Embryonic facial prominence (tissue), 1 donor: ENCODE measurements at regions not wholly inside any gene's neighbourhood (a gene's known extent, or its start where the extent isn't known, plus 50 kb on each side); places are given as distances from the start of the nearest gene placed in this dataset.
"Not testable (repeated sequence)": the region's sequence is repeated elsewhere in the genome, so short reads cannot be mapped to it uniquely, and the experiment has no call there.

Experiments used
- DNase-seq: peaks from one replicate; pipeline ENCODE4 v3.0.0-alpha.2; 2016; ENCODE audit errors: extremely low spot score

DNA sequence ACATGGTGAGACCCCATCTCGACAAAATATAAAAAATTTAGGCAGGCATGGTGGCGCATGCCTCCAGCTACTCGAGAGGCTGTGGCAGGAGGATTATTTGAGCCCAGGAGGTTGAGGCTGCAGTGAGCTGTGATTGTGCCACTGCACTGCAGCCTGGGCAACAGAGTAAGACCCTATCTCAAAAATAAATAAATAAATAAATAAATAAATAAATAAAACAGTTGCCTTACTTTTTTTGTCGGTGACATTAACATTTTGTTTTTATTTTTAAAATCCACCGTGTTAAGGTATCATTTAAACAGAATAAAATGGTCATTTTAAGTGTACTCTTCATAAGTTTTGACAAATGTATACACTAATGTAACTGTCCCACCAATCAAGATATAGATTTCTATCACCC, 57.0 kb downstream of the RASL11A start:
- DNase-seq: no peak

GRCh38 chr13:27329210-27329609, 58.6 kb downstream of the RASL11A start:
- DNase-seq: no peak

- no peak for DNase-seq
These were observed 64.3 kb downstream of the RASL11A start for GRCh38 chr13:27334774-27335435.

DNA sequence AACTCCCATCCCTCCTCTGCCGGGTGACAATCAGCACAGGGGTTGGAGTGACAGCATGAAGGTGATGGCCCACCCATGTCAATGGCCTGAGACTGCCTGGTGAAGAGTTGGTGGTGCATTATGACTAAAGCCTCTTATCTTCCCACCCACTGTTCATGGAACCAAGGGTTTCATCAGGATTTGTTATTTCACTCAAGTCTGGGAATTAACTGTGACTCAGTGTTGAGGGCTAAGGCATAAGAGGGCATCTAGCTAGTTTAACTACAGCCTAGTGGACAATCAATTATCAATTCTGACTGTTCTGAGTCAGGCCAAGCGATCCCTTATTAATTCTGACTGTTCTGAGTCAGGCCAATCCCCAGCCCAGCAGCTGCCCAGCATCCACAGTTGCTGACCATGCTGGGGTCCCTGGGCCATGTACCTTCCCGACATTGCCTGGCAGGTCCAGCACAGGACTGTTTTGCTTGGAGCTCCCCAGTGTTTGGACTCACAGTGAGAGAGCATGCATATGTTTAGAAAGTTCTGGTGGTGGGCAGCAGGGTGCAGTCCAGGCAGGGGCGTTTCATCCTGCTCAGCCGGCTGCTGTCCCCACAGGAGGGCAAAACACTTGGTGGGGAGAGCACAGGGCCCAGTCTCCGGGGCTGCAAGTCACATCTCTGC, 65.5 kb downstream of the RASL11A start:
- no peak for DNase-seq

DNA sequence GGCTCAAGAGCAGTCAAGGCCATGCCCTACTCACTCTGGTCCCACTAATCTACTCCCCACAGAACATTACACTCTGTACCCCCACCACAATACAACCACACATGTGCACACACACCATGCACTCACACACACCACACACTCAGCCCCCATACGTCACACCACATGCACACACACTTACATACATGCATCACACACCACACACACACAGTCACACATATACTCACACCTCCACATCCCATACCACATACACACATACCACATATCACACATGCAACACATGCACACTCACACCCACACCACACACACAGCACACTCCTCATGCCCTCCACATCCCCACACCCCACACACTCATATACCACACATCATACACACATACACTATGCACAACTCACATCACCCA, 67.6 kb downstream of the RASL11A start:
- no peak for DNase-seq

DNA sequence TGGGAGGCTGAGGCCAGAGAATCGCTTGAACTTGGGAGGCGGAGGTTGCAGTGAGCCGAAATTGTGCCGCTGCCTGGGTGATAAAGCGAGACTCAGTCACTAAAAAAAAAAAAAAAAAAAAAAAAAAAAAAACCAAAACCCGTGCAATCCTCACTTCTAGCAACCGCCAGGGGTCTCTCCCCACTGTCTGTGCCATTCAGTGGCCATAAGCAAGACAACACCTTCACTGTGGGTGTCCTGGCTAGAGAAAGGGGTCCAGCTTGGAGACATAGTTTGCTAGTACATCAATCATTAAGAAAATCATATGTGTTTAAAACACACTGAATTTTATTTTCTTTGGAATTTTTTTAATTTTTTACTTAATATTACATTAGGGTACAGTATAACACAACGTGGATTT, 68.2 kb downstream of the RASL11A start:
- DNase-seq: no peak

GRCh38 chr13:27339299-27339698, 68.7 kb downstream of the RASL11A start:
- no peak for DNase-seq

DNA sequence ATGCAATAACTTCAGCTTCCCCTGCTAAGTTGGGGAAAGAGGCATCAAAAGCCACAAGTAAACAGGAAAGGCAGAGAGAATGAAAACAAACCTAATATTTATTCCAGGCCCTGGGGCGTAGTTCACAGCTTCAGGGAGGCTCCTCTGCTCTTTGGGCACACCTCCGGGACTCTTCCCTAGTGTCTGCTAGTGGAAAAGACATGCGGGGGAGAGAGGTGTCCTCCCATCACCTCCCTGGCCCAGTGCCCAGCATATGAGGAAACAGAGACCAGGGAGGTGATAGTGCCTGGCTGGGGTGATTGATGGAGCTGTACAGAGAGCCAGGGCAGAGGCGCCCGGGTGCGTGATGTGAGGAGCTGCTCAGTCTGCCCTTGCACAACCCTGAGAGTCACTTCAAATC, 71.0 kb downstream of the RASL11A start:
- DNase-seq: no peak

- no peak for DNase-seq
These were observed 76.7 kb downstream of the RASL11A start for GRCh38 chr13:27347211-27347772.

DNA sequence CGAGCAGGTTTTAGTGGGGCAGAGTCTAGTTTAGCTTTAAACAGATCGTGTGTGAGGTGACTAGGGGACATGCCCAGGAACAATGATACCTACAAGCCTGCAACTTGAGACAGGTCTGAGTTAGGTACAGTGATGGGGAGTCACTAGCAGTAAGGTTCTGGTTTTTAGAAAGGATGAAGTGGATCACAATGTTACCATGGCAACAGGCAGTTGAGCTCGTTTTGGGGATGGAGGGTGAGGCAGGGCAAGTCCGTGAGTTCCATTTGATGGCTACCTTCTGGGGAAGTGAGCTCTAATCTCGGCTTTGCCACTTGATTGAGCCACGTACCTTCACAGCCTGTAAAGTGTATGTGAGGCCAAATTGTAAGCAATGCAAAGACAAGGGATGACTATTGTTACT, 76.0 kb upstream of the GTF3A start:
- DNase-seq: no peak

DNA sequence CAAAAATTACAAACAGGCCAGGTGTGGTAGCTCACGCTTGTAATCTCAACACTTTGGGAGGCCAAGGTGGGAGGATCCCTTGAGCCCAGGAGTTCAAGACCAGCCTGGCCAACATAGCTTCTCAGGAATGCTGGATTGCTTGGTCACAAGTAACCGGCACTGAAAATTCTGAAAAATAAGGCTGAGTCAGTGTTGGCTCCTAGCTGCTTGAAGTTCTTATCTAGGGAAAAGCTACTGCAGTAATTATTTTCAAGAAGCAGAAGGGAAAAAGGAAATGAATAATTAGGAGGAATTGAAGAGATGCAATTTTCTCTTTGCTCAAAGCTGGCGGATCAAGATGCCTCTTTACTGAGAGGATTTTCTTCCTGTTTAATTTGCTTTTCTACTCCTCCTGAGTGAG, 75.0 kb upstream of the GTF3A start:
- DNase-seq: no peak

DNA sequence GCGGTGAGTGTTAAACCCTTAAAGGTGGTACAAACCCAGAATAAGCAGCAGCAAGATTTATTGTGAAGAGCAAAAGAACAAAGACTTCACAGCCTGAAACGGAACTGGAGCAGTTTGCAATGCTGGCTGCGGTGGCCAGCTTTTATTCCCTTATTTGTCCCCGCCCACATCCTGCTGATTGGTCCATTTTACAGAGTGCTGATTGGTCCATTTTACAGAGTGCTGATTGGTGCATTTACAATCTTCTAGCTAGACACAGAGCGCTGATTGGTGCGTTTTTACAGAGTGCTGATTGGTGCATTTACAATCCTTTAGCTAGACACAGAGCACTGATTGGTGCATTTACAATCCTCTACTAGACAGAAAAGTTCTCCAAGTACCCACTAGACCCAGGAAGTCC, 73.6 kb upstream of the GTF3A start:
- DNase-seq: not testable (repeated sequence)

GRCh38 chr13:27352698-27353097, 71.7 kb upstream of the GTF3A start:
- DNase-seq: no peak

GRCh38 chr13:27353166-27353583, 71.2 kb upstream of the GTF3A start:
- no peak for DNase-seq

DNA sequence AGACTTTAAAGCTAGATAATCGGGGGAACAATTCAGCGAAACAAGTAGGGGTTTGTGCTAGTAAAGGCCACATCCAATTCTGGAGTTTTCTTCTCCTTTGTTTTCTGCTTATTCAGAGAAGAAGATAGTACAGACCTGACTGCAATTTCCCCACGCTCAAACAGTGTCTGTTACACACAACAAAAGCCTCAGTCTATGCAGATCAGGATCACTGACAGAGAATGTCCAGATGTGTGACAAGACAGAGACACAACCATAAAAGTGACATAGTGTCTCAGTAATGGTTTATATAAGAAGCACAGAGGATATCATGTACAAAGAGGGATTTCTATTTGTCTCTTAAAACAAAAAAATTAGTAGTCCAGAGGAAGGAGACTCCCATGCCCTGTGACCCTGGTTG, 70.7 kb upstream of the GTF3A start:
- no peak for DNase-seq

- DNase-seq: no peak
These were observed 70.0 kb upstream of the GTF3A start for GRCh38 chr13:27354379-27354778.

DNA sequence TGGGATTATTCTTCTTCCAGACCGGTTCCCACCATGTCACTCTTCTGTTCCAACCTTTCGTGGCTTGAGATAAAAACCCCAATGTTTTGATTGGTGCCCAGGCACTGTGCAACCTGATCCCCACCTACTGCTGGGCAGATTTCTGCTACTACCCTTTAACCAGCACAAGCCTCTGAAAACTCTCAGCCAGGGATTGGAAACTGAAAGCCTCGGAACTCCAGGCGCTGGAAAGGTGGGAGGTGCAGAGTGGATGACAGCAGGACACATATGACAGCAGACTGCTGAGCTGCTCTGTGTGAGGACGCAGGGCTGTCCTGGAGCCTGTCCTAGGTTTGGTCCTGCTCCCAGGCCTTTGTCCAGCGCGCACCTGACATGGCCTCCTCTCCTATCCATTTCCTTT, 68.5 kb upstream of the GTF3A start:
- DNase-seq: no peak

- no peak for DNase-seq
These were observed 66.0 kb upstream of the GTF3A start for GRCh38 chr13:27358420-27358819.

DNA sequence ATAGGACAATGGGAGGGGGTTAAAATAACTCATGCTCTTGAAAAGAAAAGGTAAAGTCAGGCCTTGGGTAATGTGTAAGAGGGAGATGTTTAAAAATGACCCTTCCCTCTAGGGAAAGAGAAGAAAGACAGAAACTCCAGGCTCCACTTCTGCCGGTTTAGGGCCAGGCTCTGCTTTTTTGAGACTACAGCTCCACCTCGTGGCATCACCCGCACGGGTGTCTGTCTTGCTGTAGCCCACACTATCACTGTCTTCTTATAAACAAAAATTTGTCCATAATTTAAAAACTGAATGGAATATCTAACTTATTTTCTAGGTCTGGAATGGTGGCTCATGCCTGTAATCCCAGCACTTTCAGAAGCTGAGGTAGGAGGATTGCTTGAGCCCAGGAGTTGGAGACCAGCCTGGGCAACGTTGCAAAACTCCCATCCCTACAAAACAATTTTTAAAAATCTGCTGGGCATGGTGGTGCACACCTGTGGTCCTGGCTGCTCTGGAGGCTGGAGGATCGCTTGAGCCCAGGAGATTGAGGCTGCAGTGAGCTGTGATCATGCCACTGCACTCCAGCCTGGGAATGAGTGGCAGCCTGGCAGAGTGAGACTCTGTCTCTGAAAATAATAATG, 65.1 kb upstream of the GTF3A start:
- peak; percentile 56 for DNase-seq

GRCh38 chr13:27360562-27360961, 63.9 kb upstream of the GTF3A start:
- no peak for DNase-seq

DNA sequence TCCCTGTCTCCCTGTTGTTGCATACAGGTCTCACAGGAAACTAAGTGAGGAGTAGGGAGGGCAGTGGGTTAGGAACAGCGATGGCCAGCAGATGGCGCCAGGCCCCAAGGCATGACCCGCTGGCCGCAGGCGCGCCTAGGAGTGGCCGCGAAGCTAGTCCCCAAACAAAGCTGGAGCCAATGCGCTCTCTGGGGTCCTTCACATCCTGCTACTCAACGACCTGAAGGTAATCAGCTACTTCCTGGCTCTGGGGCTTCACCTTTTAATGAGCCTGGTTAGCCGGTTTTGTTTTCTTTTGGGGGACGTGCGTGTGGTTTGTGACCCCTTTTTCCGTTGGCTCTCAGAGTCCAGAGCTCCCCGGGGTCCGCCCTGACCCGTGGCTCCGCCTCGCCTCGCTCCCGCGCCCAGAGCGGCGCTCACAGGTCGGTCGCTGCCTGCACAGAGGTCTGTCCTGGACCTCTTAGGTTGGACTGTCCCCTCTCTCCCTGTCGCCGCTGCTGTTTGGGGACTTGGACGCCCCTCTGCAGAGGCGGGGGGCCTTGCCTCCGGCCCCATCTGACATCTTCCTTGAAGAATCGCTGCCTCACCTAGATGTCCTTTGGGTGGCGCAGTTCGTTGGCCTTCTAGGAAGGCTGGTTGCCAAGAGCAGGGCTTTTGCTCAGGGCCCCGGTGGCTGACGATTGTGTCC, 62.2 kb upstream of the GTF3A start:
- peak; percentile 44 for DNase-seq

DNA sequence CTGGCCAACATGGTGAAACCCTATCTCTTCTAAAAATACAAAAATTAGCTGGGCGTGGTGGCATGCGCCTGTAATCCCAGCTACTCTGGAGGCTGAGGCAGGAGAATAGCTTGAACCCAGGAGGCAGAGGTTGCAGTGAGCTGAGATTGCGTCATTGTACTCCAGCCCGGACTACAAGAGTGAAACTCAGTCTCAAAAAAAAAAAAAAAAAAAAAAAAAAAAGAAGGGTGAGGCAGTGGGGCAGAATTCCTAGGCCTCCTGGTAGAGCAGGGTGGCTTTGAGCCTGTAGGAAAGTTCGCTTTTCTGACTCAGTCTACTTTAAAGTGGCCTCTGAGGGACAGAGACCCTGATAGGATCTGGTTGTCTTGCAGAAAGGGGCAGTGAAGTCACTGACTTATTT, 60.8 kb upstream of the GTF3A start:
- not testable (repeated sequence) for DNase-seq
